Kidney epithelial cell (primary cell): ENCODE measurements at regions not wholly inside any gene's neighbourhood (a gene's known extent, or its start where the extent isn't known, plus 50 kb on each side); places are given as distances from the start of the nearest gene placed in this dataset.

Source experiments
- DNase-seq: peaks from one replicate; pipeline ENCODE4 v3.0.0-alpha.2; 2010; ENCODE audit warnings: low read depth
- H3K27me3 ChIP-seq: 2 replicates; pipeline ENCODE4 v1.6.0; 2011; ENCODE audit warnings: low read length; ENCODE audit not compliant: control insufficient read depth, insufficient read depth
- H3K36me3 ChIP-seq: 2 replicates; pipeline ENCODE4 v1.5.1; 2011; ENCODE audit warnings: low read length; ENCODE audit not compliant: control insufficient read depth, insufficient read depth
- H3K4me3 ChIP-seq: 2 replicates; pipeline ENCODE4 v1.5.1; 2011; ENCODE audit warnings: low read depth, mild to moderate bottlenecking, control low read depth, low read length
- TF ChIP-seq, protein P1 (sequence below): IDR thresholded peaks from 2 replicates; pipeline ENCODE4 v1.5.1; 2011; ENCODE audit warnings: mild to moderate bottlenecking, moderate library complexity, low read length, control low read depth, inconsistent platforms; ENCODE audit not compliant: insufficient read depth, poor library complexity, severe bottlenecking

DNA sequence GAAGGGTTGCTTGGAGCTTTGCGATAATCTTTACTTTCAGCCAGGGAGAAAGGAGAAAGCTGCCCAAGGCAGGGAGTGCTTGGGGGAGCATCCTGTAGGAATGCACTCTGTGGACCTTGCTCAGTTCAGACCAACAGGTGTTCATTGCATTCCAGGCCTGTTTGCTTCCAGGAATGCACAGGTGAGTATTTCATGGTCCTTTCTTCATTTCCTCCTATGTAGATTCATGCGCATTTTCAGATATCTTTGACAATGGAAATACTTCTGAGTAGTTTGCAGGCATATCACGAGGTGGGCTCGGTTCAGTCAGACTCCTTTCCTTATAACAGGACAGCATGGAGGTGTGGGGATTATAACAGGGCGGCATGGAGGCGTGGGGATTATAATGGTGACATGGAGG is 254.8 kb downstream of the FGF9 start:
- no peak for DNase-seq
- no peak overlapping the region for H3K4me3 ChIP-seq
- H3K36me3 ChIP-seq: no peaks in the 10 kb centered on the region
- H3K27me3 ChIP-seq: no peaks in the 10 kb centered on the region
- TF ChIP-seq, protein P1, sequence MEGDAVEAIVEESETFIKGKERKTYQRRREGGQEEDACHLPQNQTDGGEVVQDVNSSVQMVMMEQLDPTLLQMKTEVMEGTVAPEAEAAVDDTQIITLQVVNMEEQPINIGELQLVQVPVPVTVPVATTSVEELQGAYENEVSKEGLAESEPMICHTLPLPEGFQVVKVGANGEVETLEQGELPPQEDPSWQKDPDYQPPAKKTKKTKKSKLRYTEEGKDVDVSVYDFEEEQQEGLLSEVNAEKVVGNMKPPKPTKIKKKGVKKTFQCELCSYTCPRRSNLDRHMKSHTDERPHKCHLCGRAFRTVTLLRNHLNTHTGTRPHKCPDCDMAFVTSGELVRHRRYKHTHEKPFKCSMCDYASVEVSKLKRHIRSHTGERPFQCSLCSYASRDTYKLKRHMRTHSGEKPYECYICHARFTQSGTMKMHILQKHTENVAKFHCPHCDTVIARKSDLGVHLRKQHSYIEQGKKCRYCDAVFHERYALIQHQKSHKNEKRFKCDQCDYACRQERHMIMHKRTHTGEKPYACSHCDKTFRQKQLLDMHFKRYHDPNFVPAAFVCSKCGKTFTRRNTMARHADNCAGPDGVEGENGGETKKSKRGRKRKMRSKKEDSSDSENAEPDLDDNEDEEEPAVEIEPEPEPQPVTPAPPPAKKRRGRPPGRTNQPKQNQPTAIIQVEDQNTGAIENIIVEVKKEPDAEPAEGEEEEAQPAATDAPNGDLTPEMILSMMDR: no peak

DNA sequence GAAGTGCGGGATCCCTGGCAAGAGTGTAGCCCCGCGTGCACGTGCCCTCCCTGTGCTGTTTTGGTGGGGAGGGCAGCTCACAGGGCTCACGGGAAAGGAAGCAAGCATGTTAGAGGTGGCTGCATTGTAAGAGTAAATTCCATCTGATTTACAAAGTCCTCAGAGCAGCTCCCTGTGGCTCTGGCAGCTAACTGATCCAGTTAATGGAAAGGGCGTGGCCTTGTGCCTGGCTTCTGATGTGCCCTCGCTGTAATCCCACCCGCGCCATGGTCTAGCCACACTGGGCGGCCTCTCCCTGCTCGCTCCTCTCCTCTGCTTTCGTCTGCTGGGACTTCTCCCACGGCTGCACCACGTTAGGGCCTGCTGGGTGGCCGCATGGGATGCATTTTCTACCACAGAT is 258.5 kb downstream of the FGF9 start:
- Histone ChIP-seq H3K4me3 (no peak overlapping the region), H3K27me3 (no peaks in the 10 kb centered on the region), H3K36me3 (no peaks in the 10 kb centered on the region)
- no peak for DNase-seq
- TF ChIP-seq, protein P1: no peak

DNA sequence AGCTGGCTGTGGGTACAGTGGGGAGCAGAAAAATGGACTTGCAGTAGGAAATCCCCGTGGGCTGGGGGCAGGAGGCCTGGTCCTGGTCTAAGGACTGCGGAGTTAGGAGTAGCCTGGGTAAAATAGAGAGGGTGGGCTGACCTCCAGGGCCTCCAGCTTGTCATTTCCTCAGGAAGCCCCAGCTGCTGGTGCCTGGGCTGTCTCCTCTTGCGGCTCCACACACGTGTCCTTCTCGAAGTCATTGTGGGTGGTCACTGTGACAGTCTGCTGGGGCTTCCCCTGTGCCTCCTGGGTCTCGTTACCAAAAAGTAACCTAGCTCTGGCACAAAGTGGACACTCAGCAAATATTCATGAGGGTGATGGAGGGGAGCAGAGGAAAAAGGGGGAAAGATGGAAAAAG is 259.7 kb downstream of the FGF9 start:
- DNase-seq: no peak
- TF ChIP-seq, protein P1: no peak
- Histone ChIP-seq H3K27me3 (no peaks in the 10 kb centered on the region), H3K36me3 (no peaks in the 10 kb centered on the region), H3K4me3 (no peak overlapping the region)

DNA sequence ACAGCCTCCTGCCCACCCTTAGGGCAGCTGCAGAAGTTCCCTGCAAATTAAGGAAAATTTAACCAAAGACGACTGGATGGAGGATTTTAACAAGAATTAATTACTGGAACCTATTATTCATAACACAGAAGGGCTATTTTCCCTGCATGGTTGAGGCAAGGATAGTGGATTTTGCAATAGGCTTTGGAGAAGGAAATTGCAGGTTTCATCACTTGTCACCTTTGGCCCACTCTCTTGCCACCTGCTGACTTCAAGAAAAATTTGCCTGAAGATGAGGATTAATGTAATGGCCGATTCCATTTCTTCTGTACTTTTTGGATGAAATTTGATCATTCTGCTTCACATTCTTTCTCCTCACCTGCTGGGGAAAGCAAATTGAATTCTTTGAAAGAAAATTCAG is 261.7 kb downstream of the FGF9 start:
- Histone ChIP-seq H3K36me3 (no peaks in the 10 kb centered on the region), H3K27me3 (no peaks in the 10 kb centered on the region), H3K4me3 (no peak overlapping the region)
- DNase-seq: no peak
- TF ChIP-seq, protein P1: no peak

DNA sequence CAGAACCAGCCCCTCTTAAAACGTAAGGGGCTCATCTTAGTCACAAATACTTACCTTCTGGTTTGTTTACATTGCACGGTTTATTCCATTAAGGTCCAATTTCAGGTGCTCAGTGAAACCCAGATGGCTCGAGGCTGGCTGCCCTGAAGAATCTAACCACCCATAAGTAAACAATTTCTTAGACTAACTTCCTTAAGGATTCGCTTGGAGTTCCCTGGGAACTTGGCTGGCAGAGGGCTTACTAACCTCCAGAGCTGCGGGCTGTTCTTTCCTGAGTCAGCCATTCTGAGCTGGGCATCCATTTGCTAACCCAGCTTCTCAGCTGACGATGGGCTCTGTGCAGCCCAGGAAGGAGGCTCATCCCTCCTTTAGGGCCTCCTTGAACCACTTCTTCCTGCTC is 262.1 kb downstream of the FGF9 start:
- no peaks in the 10 kb centered on the region for H3K27me3 ChIP-seq
- DNase-seq: no peak
- H3K4me3 ChIP-seq: no peak overlapping the region
- no peaks in the 10 kb centered on the region for H3K36me3 ChIP-seq
- TF ChIP-seq, protein P1: no peak

DNA sequence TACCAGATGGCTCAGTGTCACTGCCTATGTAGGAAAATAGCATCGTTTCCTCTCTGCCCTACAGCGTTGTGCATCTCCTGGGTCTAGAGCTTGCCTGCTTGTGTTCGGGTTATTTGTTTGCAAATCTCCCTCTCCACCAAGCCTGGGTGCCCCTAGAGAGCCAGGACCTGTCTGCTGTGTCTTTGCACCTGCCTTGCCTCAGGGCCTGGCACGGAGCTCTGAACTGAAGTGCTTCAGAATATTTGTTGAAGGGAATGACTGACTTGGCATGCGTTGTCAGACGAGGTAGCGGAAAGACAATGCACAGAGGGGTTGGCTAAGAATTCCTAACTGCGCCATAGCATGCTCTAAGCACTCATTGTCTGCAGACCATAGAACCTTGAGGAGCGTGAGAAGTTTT is 263.4 kb downstream of the FGF9 start:
- Histone ChIP-seq H3K36me3 (no peaks in the 10 kb centered on the region), H3K4me3 (no peak overlapping the region), H3K27me3 (no peaks in the 10 kb centered on the region)
- TF ChIP-seq, protein P1: no peak
- no peak for DNase-seq
